ENCODE measurements at regions not wholly inside any gene's neighbourhood (a gene's known extent, or its start where the extent isn't known, plus 50 kb on each side); places are given as distances from the start of the nearest gene placed in this dataset.

GRCh38 chr11:44493930-44494329 is 71.5 kb upstream of the CD82 start:
- no peak for DNase-seq

- DNase-seq, result no peak
These were observed 70.7 kb upstream of the CD82 start for GRCh38 chr11:44494785-44495184.

- no peak for DNase-seq
These were observed 69.1 kb upstream of the CD82 start for GRCh38 chr11:44496391-44496790.

GRCh38 chr11:44498089-44498871 is 67.2 kb upstream of the CD82 start:
- DNase-seq, result no peak

DNA sequence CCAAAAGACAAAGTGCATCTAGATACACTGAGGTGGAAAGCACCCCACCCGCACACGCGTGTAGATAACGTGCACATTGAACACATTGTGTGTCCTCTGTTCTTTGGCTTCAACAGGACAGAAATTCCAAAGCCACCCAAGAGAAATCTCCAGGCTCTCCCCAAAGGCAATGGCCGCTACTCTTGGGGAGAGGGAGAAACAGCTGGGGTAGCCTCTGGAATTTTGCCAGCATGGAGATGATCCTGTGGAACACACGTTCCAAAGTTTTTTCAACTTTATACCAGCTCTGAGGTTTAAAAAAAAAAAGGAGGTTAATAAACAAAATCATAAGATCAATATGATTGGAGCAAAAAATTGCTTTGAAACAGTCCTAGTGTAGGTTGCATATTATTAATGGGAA is 63.0 kb upstream of the CD82 start:
- no peak for DNase-seq

DNA sequence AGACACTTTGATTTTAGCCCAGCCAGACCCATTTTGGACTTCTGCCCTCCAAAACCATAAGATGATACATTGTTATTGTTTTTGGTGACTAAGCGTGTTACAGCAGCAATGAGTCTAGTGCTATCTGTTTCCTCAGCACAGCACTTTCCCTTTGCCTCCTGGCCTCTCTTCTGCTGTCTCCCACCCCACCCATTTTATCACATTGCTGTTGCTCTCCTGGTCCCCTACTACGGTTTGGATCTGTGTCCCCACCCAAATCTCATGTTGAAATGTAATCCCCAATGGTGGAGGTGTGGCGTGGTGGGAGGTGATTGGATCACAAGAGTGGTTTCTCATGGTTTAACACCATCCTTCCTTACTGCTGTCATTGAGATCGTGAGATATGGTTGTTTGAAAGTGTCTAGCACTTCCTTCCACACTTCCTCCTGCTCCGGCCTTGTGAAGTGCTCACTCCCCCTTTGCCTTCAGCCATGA is 59.8 kb upstream of the CD82 start:
- peak; percentile 10 for DNase-seq

DNA sequence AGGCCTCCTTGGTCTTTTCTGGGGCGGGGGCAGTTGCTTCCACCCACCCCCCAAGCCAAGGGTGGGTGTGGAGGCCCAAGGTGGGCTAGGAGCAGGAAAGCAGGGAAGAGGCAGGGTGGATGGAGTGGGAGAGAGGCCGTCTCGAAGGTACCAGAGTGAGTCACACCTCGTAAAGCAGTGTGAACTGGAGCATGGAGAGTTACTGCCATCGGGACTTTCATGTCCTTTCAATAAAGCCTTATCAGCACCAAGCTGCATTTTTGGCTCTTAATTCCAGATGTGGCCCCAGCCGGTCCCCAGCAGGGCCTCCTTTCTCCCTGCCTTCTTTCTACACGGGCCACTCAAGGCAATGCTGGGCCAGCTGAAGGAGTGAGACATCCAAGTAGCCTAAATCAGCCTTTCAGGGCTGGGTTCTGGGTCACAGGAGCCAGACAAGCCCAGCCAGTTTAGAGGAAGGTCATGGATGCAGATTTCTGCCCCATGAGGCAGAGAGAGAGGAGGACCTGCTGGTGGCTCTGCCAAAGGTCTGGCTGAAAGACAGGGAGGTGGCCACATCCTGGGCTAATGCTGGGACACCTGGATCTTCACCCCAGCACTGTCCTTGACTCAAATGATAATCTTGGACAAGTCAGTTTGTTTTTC is 59.0 kb upstream of the CD82 start:
- DNase-seq, result no peak

DNA sequence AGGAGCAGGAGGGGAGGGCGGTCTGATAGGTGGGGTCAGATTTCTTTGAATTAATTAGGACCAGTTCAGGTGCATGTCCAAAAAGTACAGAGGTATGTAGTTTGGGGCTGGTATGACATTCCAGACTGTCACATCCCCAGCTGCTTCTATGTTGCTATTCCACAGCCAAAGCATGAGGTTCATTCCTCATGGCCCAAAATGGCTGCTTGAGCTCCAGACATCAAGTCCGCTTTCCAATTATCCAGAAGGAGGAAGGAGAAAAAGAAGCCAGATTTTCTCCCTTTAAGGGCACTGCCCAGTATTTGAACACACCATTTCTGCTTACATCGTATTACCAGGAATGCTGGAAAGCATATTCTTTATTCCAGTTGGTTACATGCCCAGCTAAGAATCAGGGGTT is 58.0 kb upstream of the CD82 start:
- no peak for DNase-seq

- DNase-seq, result no peak
These were observed 57.5 kb upstream of the CD82 start for GRCh38 chr11:44507896-44508445.

- DNase-seq, result no peak
These were observed 56.2 kb upstream of the CD82 start for GRCh38 chr11:44509296-44509695.

DNA sequence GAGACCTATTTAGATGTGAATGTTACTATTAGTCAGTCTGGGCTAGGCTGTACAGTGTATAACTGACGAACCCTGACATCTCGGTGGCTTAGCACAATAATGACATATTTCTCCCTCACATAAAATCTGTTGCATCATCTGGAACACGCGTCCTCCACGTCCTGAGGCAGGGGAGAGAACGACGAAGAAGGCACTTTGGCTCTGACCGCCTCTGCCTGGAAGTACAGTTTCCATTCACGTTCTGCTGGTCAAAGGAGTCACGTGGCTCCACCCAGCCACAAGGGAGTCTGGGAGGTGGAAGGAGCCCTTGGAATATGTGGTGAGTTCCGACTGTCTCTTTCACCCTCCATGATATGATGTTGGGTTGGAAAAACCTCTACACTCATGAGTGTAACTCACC is 55.1 kb upstream of the CD82 start:
- no peak for DNase-seq

GRCh38 chr11:44512818-44513217 is 52.6 kb upstream of the CD82 start:
- DNase-seq, result no peak

- no peak for DNase-seq
These were observed 50.4 kb upstream of the CD82 start for GRCh38 chr11:44515048-44515447.
